H9 (cell line): ENCODE measurements at regions not wholly inside any gene's neighbourhood (a gene's known extent, or its start where the extent isn't known, plus 50 kb on each side); places are given as distances from the start of the nearest gene placed in this dataset.

Source experiments
- DNase-seq: peaks from one replicate; pipeline ENCODE4 v3.0.0-alpha.2; 2017
- H2AFZ ChIP-seq: one replicate; pipeline ENCODE4 v1.6.1; 2013; ENCODE audit warnings: mild to moderate bottlenecking, low read length, control low read depth, moderate library complexity
- H2AK5ac ChIP-seq: 2 replicates; pipeline ENCODE4 v1.6.1; 2013; ENCODE audit warnings: low read length, control low read depth, mixed read lengths; ENCODE audit not compliant: insufficient read length
- H2BK120ac ChIP-seq: one replicate; pipeline ENCODE4 v1.6.1; 2013; ENCODE audit warnings: low read depth, mild to moderate bottlenecking, low read length, control low read depth, inconsistent platforms; ENCODE audit not compliant: poor library complexity, severe bottlenecking
- H2BK12ac ChIP-seq: 2 replicates; pipeline ENCODE4 v1.6.1; 2013; ENCODE audit warnings: low read length, control low read depth, mixed read lengths, low read depth; ENCODE audit not compliant: insufficient read length
- H2BK15ac ChIP-seq: 2 replicates; pipeline ENCODE4 v1.6.1; 2013; ENCODE audit warnings: low read depth, low read length, control low read depth
- H2BK20ac ChIP-seq: one replicate; pipeline ENCODE4 v1.6.1; 2013; ENCODE audit warnings: low read depth, mild to moderate bottlenecking, low read length, control low read depth, inconsistent platforms; ENCODE audit not compliant: poor library complexity, severe bottlenecking
- H2BK5ac ChIP-seq: 2 replicates; pipeline ENCODE4 v1.6.1; 2013; ENCODE audit warnings: low read length, control low read depth, mixed read lengths; ENCODE audit not compliant: insufficient read length
- H3K14ac ChIP-seq: 2 replicates; pipeline ENCODE4 v1.6.1; 2013; ENCODE audit warnings: low read length, control low read depth; ENCODE audit not compliant: insufficient read depth
- H3K18ac ChIP-seq: 2 replicates; pipeline ENCODE4 v1.6.1; 2013; ENCODE audit warnings: low read depth, mild to moderate bottlenecking, mixed read lengths, low read length, control low read depth; ENCODE audit not compliant: insufficient read length
- H3K23ac ChIP-seq: 2 replicates; pipeline ENCODE4 v1.6.1; 2013; ENCODE audit warnings: low read length, control low read depth, mixed read lengths, low read depth; ENCODE audit not compliant: insufficient read length
- H3K23me2 ChIP-seq: 2 replicates; pipeline ENCODE4 v1.6.1; 2013; ENCODE audit warnings: low read depth, mild to moderate bottlenecking, mixed read lengths, low read length, control low read depth; ENCODE audit not compliant: insufficient read length, poor library complexity, severe bottlenecking
- H3K27ac ChIP-seq: 2 replicates; pipeline ENCODE4 v1.5.1; 2013; ENCODE audit warnings: low read length, control low read depth, mixed read lengths, low read depth; ENCODE audit not compliant: insufficient read length
- H3K27me3 ChIP-seq: 2 replicates; pipeline ENCODE4 v1.6.1; 2013; ENCODE audit warnings: low read length, control low read depth, inconsistent platforms; ENCODE audit not compliant: insufficient read depth
- H3K4ac ChIP-seq: 2 replicates; pipeline ENCODE4 v1.6.1; 2013; ENCODE audit warnings: low read depth, mild to moderate bottlenecking, control low read depth, inconsistent platforms, low read length, moderate library complexity
- H3K4me1 ChIP-seq: 2 replicates; pipeline ENCODE4 v1.6.1; 2013; ENCODE audit warnings: low read length, control low read depth, inconsistent platforms; ENCODE audit not compliant: insufficient read depth
- H3K4me2 ChIP-seq: 2 replicates; pipeline ENCODE4 v1.6.1; 2013; ENCODE audit warnings: low read length, control low read depth, mixed read lengths; ENCODE audit not compliant: insufficient read length, insufficient read depth
- H3K56ac ChIP-seq: 2 replicates; pipeline ENCODE4 v1.6.1; 2013; ENCODE audit warnings: low read depth, mild to moderate bottlenecking, mixed read lengths, low read length, control low read depth; ENCODE audit not compliant: insufficient read length
- H3K79me1 ChIP-seq: 2 replicates; pipeline ENCODE4 v1.6.1; 2013; ENCODE audit warnings: low read depth, mild to moderate bottlenecking, moderate library complexity, low read length, control low read depth, inconsistent platforms; ENCODE audit not compliant: insufficient read depth, poor library complexity, severe bottlenecking
- H3K79me2 ChIP-seq: 2 replicates; pipeline ENCODE4 v1.6.1; 2013; ENCODE audit warnings: low read length, control low read depth, inconsistent platforms; ENCODE audit not compliant: insufficient read depth
- H3K9ac ChIP-seq: 2 replicates; pipeline ENCODE4 v1.6.1; 2013; ENCODE audit warnings: low read length, control low read depth, mixed read lengths; ENCODE audit not compliant: insufficient read length; ENCODE audit errors: extremely low read depth
- H3K9me3 ChIP-seq: one replicate; pipeline ENCODE4 v1.6.1; 2013; ENCODE audit warnings: low read depth, low read length, inconsistent platforms; ENCODE audit not compliant: control insufficient read depth
- H3T11ph ChIP-seq: one replicate; pipeline ENCODE4 v1.6.1; 2013; ENCODE audit warnings: mild to moderate bottlenecking, low read length, control low read depth, inconsistent platforms
- H4K20me1 ChIP-seq: one replicate; pipeline ENCODE4 v1.6.1; 2013; ENCODE audit not compliant: control insufficient read depth, insufficient read length, insufficient read depth
- H4K5ac ChIP-seq: 2 replicates; pipeline ENCODE4 v1.6.1; 2013; ENCODE audit warnings: low read depth, mild to moderate bottlenecking, mixed read lengths, low read length, control low read depth; ENCODE audit not compliant: insufficient read length
- H4K8ac ChIP-seq: replicated peaks from 2 replicates; pipeline ENCODE4 v1.6.1; 2013; ENCODE audit warnings: low read length, control low read depth, mixed read lengths, low read depth; ENCODE audit not compliant: insufficient read length
- H4K91ac ChIP-seq: 2 replicates; pipeline ENCODE4 v1.6.1; 2013; ENCODE audit warnings: low read depth, mild to moderate bottlenecking, moderate library complexity, mixed read lengths, low read length, control low read depth; ENCODE audit not compliant: insufficient read length
- H3K27ac Mint-ChIP-seq, 3 experiments: 2 replicates in 2 of 3; 3 replicates in 1 of 3; pipeline ENCODE4 v1.8.0; 2020 to 2021; ENCODE audit warnings: mixed read lengths in 3 of 3, mild to moderate bottlenecking in 1 of 3, moderate library complexity in 1 of 3
- H3K27me3 Mint-ChIP-seq: 2 replicates; pipeline ENCODE4 v1.8.0; 2021; ENCODE audit warnings: low read depth, mild to moderate bottlenecking, moderate library complexity, mixed read lengths
- H3K36me3 Mint-ChIP-seq, 3 experiments: 2 replicates in 2 of 3; 3 replicates in 1 of 3; pipeline ENCODE4 v1.8.0; 2020 to 2021; ENCODE audit warnings: low read depth in 3 of 3, mixed read lengths in 3 of 3; ENCODE audit not compliant: insufficient read depth in 1 of 3
- H3K4me1 Mint-ChIP-seq, 2 experiments: 2 replicates each; pipeline ENCODE4 v1.8.0; 2020; ENCODE audit warnings: mixed read lengths in 2 of 2
- H3K4me3 Mint-ChIP-seq, 2 experiments: 2 replicates in 1 of 2; 3 replicates in 1 of 2; pipeline ENCODE4 v1.8.0; 2020 to 2021; ENCODE audit warnings: mild to moderate bottlenecking in 2 of 2, mixed read lengths in 2 of 2, moderate library complexity in 1 of 2
- H3K9me3 Mint-ChIP-seq, 2 experiments: 2 replicates in 1 of 2; 3 replicates in 1 of 2; pipeline ENCODE4 v1.8.0; 2020; ENCODE audit warnings: mild to moderate bottlenecking in 2 of 2, mixed read lengths in 2 of 2, moderate library complexity in 1 of 2
- CTCF ChIP-seq: fragments of 200-600 bp; sonication (generic); conservative IDR thresholded peaks from 3 replicates; pipeline ENCODE4 v1.8.0; 2021; ENCODE audit warnings: antibody characterized with exemption, mild to moderate bottlenecking
- WGBS: extraction: QIAGEN DNeasy Blood & Tissue Kit; methylation state at CpG from one replicate; pipeline ENCODE4 v1.1.7; 2013; ENCODE audit warnings: missing lambda C conversion rate, low lambda C conversion rate, mixed read lengths; ENCODE audit not compliant: insufficient read length; ENCODE audit errors: extremely low coverage; 5-methylcytosine and 5-hydroxymethylcytosine counted together

- no peak overlapping the region for H3K4me2 ChIP-seq
- H3K14ac ChIP-seq, result no peak overlapping the region
- H4K8ac ChIP-seq, result no peak overlapping the region
- no peak overlapping the region for H2BK12ac ChIP-seq
- H3K9ac ChIP-seq, result no peak overlapping the region
- H3K36me3 Mint-ChIP-seq, result no peaks in the 10 kb centered on the region
- WGBS, result no CpG with 5 or more reads among the region's 3 CpGs
- no peaks in the 10 kb centered on the region; the same call in 1 of the 2 replicates for H3K27me3 ChIP-seq
- no peak overlapping the region for H3T11ph ChIP-seq
- no peak overlapping the region for H2BK20ac ChIP-seq
- H2BK5ac ChIP-seq, result no peak overlapping the region
- DNase-seq, result no peak
- no peak overlapping the region for H3K18ac ChIP-seq
- H3K23ac ChIP-seq, result no peak overlapping the region
- H3K9me3 ChIP-seq, result no peaks in the 10 kb centered on the region
- no peak overlapping the region for H4K5ac ChIP-seq
- no peaks in the 10 kb centered on the region for H3K79me2 ChIP-seq
- no peak overlapping the region for H2AFZ ChIP-seq
- H3K79me1 ChIP-seq, result no peaks in the 10 kb centered on the region
- H3K27ac ChIP-seq, result no peak overlapping the region
- H3K27ac Mint-ChIP-seq, result no peak overlapping the region
- H3K4me3 Mint-ChIP-seq, result no peak overlapping the region
- no peaks in the 10 kb centered on the region for H3K4me1 ChIP-seq
- no peaks in the 10 kb centered on the region for H3K23me2 ChIP-seq
- no peak overlapping the region for H2AK5ac ChIP-seq
- peaks cover 2% of the 10 kb centered on the region; the same call in 1 of the 2 replicates for H3K27me3 Mint-ChIP-seq
- H2BK120ac ChIP-seq, result no peak overlapping the region
- no peak for TF ChIP-seq CTCF
- peaks cover 9 to 10% of the 10 kb centered on the region in 2 experiments for H3K4me1 Mint-ChIP-seq
- no peaks in the 10 kb centered on the region for H3K9me3 Mint-ChIP-seq
- H4K20me1 ChIP-seq, result no peaks in the 10 kb centered on the region
- H3K56ac ChIP-seq, result no peak overlapping the region
- H3K4ac ChIP-seq, result no peak overlapping the region
- H2BK15ac ChIP-seq, result no peak overlapping the region
- H4K91ac ChIP-seq, result no peak overlapping the region
These were observed 61.5 kb upstream of the TPM1 start for GRCh38 chr15:62981071-62981470.
